GM20000 (cell line): ENCODE measurements at regions not wholly inside any gene's neighbourhood (a gene's known extent, or its start where the extent isn't known, plus 50 kb on each side); places are given as distances from the start of the nearest gene placed in this dataset.

Source experiments
- DNase-seq: peaks from one replicate; pipeline ENCODE4 v3.0.0; 2012; ENCODE audit warnings: low spot score
- CTCF ChIP-seq: IDR thresholded peaks from 2 replicates; pipeline ENCODE4 v1.5.1; 2012; ENCODE audit warnings: mild to moderate bottlenecking, control low read depth; ENCODE audit errors: extremely low read depth, missing control alignments

- DNase-seq, result no peak
- TF ChIP-seq CTCF, result no peak
Measured at GRCh38 chr1:82813386-82813785, 1012.7 kb downstream of the ADGRL2 start.

GRCh38 chr1:82810601-82811000, 1009.9 kb downstream of the ADGRL2 start:
- TF ChIP-seq CTCF, result no peak
- DNase-seq, result no peak

GRCh38 chr1:82807563-82807962, 1006.8 kb downstream of the ADGRL2 start:
- no peak for TF ChIP-seq CTCF
- no peak for DNase-seq

GRCh38 chr1:82806133-82806532, 1005.4 kb downstream of the ADGRL2 start:
- DNase-seq, result no peak

GRCh38 chr1:82801176-82801575, 1000.4 kb downstream of the ADGRL2 start:
- TF ChIP-seq CTCF, result no peak
- no peak for DNase-seq

More at GRCh38 chr1:82806133-82806532, 1005.4 kb downstream of the ADGRL2 start:
- TF ChIP-seq CTCF, result no peak

GRCh38 chr1:82800721-82801120, 1000.0 kb downstream of the ADGRL2 start:
- TF ChIP-seq CTCF, result no peak
- no peak for DNase-seq

- no peak for TF ChIP-seq CTCF
- DNase-seq, result no peak
Measured at GRCh38 chr1:82799261-82799660, 998.5 kb downstream of the ADGRL2 start.
